NCI-H187 treated with DMSO at 0.1 percent for 48 hours (cell line): ENCODE measurements at regions not wholly inside any gene's neighbourhood (a gene's known extent, or its start where the extent isn't known, plus 50 kb on each side); places are given as distances from the start of the nearest gene placed in this dataset.
"Not testable (repeated sequence)": the region's sequence is repeated elsewhere in the genome, so short reads cannot be mapped to it uniquely, and the experiment has no call there.

Experiments
- DNase-seq: peaks from one replicate; lab custom pipeline; 2025; lab: John Stamatoyannopoulos, UW

GRCh38 chr1:82371844-82372498 is 571.2 kb downstream of the ADGRL2 start:
- no peak for DNase-seq

DNA sequence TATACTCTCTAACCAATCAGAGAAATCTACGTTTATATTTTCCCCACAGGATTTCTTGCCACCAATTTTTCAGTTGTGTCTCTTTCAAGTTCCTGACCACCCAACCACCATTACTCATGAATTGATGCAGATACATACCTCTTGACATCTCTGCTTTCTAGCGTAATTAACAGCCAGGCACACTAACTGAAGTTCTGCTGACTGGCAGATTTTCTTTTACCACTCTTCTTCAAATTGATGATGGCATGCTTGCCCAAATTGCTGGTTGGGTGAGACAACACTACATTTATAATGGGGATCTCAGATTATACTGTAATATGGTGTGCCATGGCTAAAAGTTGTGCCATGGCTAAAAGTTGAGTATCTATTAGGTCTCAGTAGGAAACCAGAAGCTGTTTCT is 566.7 kb downstream of the ADGRL2 start:
- no peak for DNase-seq

DNA sequence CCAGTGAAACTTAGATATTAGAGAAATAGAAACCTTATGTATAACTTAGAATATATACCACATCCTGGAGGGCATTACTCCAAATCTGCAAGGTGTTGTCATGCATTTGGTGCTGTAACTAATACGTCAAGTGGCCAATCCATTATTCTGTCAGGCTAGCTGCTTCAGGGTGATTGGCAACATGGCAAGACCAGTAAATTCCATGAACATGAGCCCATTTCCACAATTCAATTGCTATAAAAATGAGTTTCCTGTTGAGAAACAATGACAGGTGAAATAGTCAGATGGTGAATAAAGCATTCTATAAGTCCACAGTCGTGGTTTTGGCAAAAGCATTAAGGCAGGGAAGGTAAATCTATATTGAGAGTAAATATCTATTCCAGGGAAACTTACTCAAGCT is 566.0 kb downstream of the ADGRL2 start:
- DNase-seq: no peak

- DNase-seq: not testable (repeated sequence)
Measured at GRCh38 chr1:82359541-82359940, 558.8 kb downstream of the ADGRL2 start.

GRCh38 chr1:82358706-82359105 is 558.0 kb downstream of the ADGRL2 start:
- not testable (repeated sequence) for DNase-seq

- DNase-seq: not testable (repeated sequence)
Measured at GRCh38 chr1:82354546-82354945, 553.8 kb downstream of the ADGRL2 start.

DNA sequence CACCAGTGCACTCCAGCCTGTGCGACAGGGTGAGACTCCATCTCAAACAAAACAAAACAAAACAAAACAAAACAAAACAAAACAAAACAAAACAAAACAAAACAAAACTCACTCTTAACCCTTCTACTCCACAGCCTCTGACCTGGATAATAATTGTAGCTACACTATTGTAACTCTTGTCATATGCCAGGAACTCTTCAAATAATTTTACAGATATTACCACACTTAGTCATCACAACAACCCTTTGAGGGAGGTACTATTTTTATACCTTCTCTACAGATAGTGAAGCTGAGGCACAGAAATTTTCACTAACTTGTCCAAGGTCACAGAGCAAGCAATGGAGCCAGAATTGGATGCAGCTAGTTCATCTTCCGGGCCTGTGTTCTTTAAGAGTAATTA is 547.8 kb downstream of the ADGRL2 start:
- DNase-seq: no peak

GRCh38 chr1:82346141-82346540 is 545.4 kb downstream of the ADGRL2 start:
- DNase-seq: no peak

GRCh38 chr1:82343381-82343780 is 542.6 kb downstream of the ADGRL2 start:
- no peak for DNase-seq

- no peak for DNase-seq
Measured at GRCh38 chr1:82337635-82338034, 536.9 kb downstream of the ADGRL2 start.

DNA sequence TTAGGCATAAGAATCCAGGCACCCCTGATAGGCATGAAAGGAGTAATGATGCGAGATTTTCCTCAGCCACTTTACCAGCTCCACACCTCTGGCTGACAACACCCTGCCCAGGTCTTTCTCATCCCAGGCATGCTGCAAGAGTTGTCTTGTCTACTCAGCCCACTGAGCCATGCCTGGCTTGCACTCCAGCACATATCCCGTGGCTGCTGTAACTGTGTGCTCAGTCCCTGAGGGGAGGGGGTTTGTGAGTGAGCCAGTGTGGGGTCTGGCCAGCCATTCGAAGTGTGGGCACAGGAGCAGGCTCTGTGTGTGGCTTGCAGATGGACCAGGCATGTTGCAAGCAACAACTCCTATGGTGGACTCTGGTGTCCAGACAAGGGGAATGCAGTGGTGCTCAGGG is 529.6 kb downstream of the ADGRL2 start:
- DNase-seq: no peak

DNA sequence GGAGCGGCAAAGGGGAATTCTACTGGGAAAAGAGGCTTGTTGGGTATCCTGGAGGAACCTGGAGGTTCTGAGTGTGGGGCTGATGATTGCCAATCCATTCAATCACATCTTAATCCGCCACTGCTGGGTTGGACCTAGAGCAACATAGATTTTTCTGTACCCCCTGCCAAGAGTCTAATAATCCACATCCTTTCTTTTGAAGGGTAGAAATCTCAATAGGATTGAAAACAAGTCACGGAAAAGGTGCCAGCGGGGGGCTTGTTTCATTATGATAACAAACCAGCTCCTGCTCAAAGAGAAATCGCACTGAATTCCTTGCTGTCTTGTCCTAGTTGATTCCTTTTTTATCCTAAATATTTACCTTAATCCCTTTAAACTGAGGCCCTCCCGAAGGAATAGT is 528.5 kb downstream of the ADGRL2 start:
- no peak for DNase-seq

DNA sequence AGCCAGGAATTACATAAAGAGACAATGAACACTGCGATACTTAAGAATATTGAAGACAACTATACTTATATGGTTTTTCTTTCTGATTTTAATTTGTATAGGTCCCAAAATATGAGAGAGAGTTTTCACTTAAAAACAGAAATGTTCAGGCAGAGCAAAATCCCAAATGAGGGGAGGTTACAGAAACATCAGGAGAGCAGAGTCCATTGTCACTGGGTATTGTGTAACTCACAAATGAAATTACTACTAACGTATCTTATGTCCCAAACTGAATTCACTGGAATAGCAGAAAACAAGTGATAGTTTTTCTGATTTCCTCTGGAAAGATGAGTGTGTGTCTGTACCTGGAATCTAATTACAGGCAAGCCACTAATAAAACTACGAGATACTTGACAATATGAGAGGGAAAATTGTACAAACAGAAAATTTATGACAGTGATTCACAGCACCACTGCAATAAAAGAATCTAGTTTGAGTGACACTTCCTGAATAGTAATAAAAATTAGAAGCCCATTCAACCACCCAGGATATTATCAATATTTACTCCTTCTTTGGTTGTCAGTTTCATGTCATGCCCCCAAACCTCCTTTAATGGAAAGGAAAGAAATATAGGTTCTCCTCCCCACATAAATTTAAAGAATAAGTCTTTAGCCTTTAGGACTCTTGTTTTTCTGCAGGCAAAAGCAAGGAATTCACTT is 522.6 kb downstream of the ADGRL2 start:
- no peak for DNase-seq

DNA sequence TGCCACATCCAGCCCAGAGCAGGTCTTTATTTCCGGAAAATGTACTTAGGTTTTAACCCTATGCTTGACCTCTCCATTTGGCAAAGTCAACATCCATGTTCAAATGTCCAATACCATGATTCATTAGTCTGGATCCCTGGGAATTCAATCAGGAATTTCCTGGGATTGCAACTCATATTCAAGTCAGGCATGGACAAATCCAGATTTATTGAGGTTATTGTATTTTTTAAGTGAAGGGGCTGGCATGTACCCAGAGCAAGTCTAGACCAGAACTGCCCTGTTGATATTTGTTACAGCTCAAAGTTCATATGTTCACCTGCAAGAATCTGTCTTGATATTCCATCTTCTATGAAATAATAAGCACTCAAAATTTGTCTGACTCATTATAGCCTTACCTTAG is 521.1 kb downstream of the ADGRL2 start:
- no peak for DNase-seq

GRCh38 chr1:82319546-82319945 is 518.8 kb downstream of the ADGRL2 start:
- DNase-seq: no peak

GRCh38 chr1:82318921-82319320 is 518.2 kb downstream of the ADGRL2 start:
- DNase-seq: no peak

- no peak for DNase-seq
Measured at GRCh38 chr1:82318265-82318664, 517.5 kb downstream of the ADGRL2 start.

DNA sequence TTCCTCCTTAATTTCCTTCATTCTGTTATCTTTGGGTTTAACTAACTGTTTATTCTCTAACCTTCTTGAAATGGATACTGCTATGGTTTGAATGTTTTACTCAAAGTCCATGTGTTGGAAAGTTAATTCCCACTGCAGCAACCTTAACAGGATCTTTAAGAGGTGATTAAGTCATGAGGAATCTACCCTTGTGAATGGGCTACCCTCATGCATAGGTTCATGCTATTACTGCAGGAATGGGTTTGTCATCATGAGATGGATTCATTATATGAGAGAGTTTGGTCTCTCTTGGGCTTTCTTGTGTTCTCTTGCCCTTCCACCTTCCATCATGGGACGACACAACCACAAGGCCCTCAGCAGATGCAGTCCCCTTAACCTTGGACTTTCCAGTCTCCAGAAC is 516.9 kb downstream of the ADGRL2 start:
- no peak for DNase-seq

DNA sequence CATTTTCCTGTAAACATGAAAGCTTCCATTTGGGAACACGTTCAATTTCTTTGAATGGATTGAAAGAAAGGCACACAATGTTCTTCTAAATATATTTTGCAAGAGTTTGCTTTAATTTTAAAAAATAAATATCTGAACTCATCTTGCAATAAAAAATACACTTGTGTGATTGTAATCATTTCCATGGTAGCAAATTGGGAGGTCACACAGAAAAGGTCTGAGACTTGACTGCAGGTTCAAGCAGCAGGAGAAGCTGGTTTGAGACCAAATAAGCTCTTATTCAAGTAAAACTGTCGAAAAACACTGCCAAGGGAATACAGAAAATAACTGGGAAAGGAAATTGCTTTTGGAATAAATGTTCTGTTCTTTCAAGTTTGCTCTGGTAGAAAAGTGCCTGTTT is 498.9 kb downstream of the ADGRL2 start:
- no peak for DNase-seq

DNA sequence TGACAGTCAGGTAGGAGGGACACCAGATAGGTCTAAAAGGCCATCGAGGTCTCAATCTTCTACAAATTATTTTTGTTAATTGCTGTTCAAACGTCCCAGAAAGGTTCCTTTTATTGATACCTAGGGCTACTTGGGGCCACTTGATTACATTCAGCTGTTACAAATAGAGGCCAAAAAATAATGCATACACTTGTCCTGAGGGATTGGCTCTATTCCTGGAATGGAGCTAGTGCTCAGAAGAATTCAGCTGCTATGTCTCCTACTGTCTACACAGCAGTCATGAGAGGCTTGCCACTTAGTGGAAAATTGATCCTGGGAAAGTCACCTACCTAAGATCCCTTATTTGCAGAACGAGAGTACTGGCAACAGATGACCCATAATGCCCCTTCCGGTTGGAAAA is 498.3 kb downstream of the ADGRL2 start:
- DNase-seq: no peak

DNA sequence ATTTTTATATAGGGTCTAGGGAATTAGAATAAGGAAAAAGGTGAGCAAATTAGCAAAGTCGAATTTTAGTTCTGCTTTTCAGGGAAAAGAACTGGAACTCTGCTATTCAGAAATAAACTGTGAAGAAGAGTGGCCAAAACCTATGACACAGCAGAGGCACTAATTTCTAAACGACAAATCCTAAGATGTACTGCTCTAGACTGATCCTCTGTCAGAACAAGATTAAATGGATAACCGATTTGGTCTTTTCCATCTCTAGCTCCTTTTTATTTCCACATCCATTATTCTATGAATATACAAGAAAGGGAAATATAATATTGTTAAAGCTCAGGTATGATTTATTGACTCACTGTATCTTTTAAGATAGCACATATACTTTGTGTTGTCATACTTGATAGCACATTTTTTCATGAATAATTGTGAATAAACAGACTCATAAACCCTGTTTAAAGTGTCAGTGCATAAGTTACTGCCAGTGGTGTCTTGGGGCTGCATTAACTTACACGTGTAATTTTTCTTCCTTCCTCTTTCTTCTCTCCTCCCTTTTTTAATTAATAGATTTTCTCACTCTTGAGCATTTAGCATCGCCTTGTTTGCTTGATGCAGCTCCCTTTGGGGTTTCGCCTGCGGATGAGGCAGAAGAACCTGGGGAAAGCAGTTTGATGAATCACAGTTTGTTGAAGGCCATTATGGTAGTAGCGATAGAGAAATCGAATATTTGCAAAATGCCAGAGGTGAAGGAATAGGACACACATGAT is 496.6 kb downstream of the ADGRL2 start:
- DNase-seq: no peak

DNA sequence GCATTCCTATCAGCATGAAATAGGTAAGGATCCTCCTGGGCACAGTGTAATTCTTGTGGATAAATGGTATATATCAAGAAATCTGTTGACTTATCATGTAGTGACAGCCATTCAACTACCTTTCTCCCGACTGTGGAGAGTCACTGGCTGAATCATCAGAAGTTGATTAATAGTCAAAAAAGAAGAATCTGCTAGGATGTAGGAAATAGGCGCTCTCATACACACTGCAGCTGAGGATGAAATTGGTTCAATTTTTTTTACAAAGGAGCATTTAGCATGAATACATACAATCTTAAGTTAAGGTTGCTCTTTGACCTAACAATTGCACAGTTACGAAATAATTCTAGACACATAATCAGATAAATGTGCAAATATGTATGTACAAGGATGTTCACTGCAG is 486.8 kb downstream of the ADGRL2 start:
- no peak for DNase-seq

- no peak for DNase-seq
Measured at GRCh38 chr1:82284213-82284612, 483.5 kb downstream of the ADGRL2 start.
